Activated B cell treated with CpG ODN at 0.5 μM for 24 hours (primary cell): ENCODE measurements at regions not wholly inside any gene's neighbourhood (a gene's known extent, or its start where the extent isn't known, plus 50 kb on each side); places are given as distances from the start of the nearest gene placed in this dataset.
"Not testable (repeated sequence)": the region's sequence is repeated elsewhere in the genome, so short reads cannot be mapped to it uniquely, and the experiment has no call there.

Experiments
- ATAC-seq: fragments of 200-7000 bp; cut with Tn5 transposase; one replicate; pipeline ENCODE4 v1.10.0; 2021; ENCODE audit warnings: low read depth, mild to moderate bottlenecking, moderate library complexity
- CTCF ChIA-PET: fragments of 350-600 bp; sonication (Branson Sonifier 250); formaldehyde crosslinking; loops from one replicate; lab custom pipeline; 2021; ENCODE audit warnings: antibody characterized with exemption; lab: Charles Lee
- POLR2A ChIA-PET: fragments of 350-600 bp; sonication (Branson Sonifier 250); formaldehyde crosslinking; loops from one replicate; lab custom pipeline; 2021; ENCODE audit warnings: antibody characterized with exemption; lab: Charles Lee
- DNase-seq: peaks from one replicate; pipeline ENCODE4 v3.0.0; 2022
- H3K27ac Mint-ChIP-seq: one replicate; pipeline ENCODE4 v1.8.0; 2020; ENCODE audit warnings: mixed read lengths
- H3K27me3 Mint-ChIP-seq: one replicate; pipeline ENCODE4 v1.8.0; 2021; ENCODE audit warnings: mixed read lengths
- H3K36me3 Mint-ChIP-seq: one replicate; pipeline ENCODE4 v1.8.0; 2021; ENCODE audit warnings: low read depth, mixed read lengths
- H3K4me1 Mint-ChIP-seq: one replicate; pipeline ENCODE4 v1.8.0; 2021; ENCODE audit warnings: mixed read lengths
- H3K4me3 Mint-ChIP-seq: one replicate; pipeline ENCODE4 v1.8.0; 2020; ENCODE audit warnings: mild to moderate bottlenecking, mixed read lengths
- H3K9me3 Mint-ChIP-seq: one replicate; pipeline ENCODE4 v1.8.0; 2020; ENCODE audit warnings: mixed read lengths
- CTCF ChIP-seq: fragments of 200-600 bp; IDR thresholded peaks from one replicate; pipeline ENCODE4 v1.8.0; 2022; ENCODE audit warnings: antibody characterized with exemption, mild to moderate bottlenecking
- intact Hi-C: fragments of 100-400 bp; cut with micrococcal nuclease; formaldehyde crosslinking; loops from one replicate; pipeline ENCODE4 v1.15.1; 2024

- Mint-ChIP-seq H3K9me3 (no peaks in the 10 kb centered on the region), H3K27ac (no peak overlapping the region), H3K36me3 (no peaks in the 10 kb centered on the region), H3K4me3 (no peak overlapping the region), H3K4me1 (no peaks in the 10 kb centered on the region), H3K27me3 (no peaks in the 10 kb centered on the region)
- CTCF ChIA-PET, result no interaction called here
- intact Hi-C loops, result no loop called here
- TF ChIP-seq CTCF, result no peak
- ATAC-seq (no peak), DNase-seq (no peak)
- POLR2A ChIA-PET, result no interaction called here
Measured at GRCh38 chr12:88812610-88813009, 232.3 kb upstream of the KITLG start.

GRCh38 chr12:88810806-88811205 is 230.5 kb upstream of the KITLG start:
- ATAC-seq, result no peak
- POLR2A ChIA-PET, result no interaction called here
- H3K27ac Mint-ChIP-seq, result no peak overlapping the region
- CTCF ChIA-PET, result no interaction called here
- intact Hi-C loops, result no loop called here
- no peak for TF ChIP-seq CTCF
- no peak overlapping the region for H3K4me3 Mint-ChIP-seq
- no peaks in the 10 kb centered on the region for H3K36me3 Mint-ChIP-seq
- DNase-seq, result no peak
- H3K27me3 Mint-ChIP-seq, result no peaks in the 10 kb centered on the region
- H3K9me3 Mint-ChIP-seq, result no peaks in the 10 kb centered on the region
- H3K4me1 Mint-ChIP-seq, result no peaks in the 10 kb centered on the region

GRCh38 chr12:88809841-88810240 is 229.6 kb upstream of the KITLG start:
- not testable (repeated sequence) for H3K27ac Mint-ChIP-seq, H3K9me3 Mint-ChIP-seq

GRCh38 chr12:88805692-88806091 is 225.4 kb upstream of the KITLG start:
- Mint-ChIP-seq H3K9me3 (no peaks in the 10 kb centered on the region), H3K27ac (no peak overlapping the region), H3K4me3 (no peak overlapping the region), H3K36me3 (no peaks in the 10 kb centered on the region), H3K4me1 (no peaks in the 10 kb centered on the region), H3K27me3 (no peaks in the 10 kb centered on the region)
- TF ChIP-seq CTCF, result no peak
- DNase-seq (no peak), ATAC-seq (no peak)
- CTCF ChIA-PET, result no interaction called here
- POLR2A ChIA-PET, result no interaction called here
- intact Hi-C loops, result no loop called here

More at GRCh38 chr12:88809841-88810240, 229.6 kb upstream of the KITLG start:
- H3K4me1 Mint-ChIP-seq, DNase-seq, ATAC-seq, POLR2A ChIA-PET, H3K27me3 Mint-ChIP-seq, H3K4me3 Mint-ChIP-seq, CTCF ChIA-PET, H3K36me3 Mint-ChIP-seq, intact Hi-C loops: not testable (repeated sequence)

GRCh38 chr12:88805286-88805685 is 225.0 kb upstream of the KITLG start:
- Mint-ChIP-seq H3K36me3 (no peaks in the 10 kb centered on the region), H3K4me1 (no peaks in the 10 kb centered on the region), H3K4me3 (no peak overlapping the region), H3K9me3 (no peaks in the 10 kb centered on the region), H3K27me3 (no peaks in the 10 kb centered on the region), H3K27ac (no peak overlapping the region)
- ATAC-seq (no peak), DNase-seq (no peak)
- POLR2A ChIA-PET, result no interaction called here
- no peak for TF ChIP-seq CTCF
- intact Hi-C loops, result no loop called here
- CTCF ChIA-PET, result no interaction called here

- no peak for ATAC-seq
- POLR2A ChIA-PET, result no interaction called here
- TF ChIP-seq CTCF, result no peak
Measured at GRCh38 chr12:88802096-88802706, 221.9 kb upstream of the KITLG start.

More at GRCh38 chr12:88802096-88802706, 221.9 kb upstream of the KITLG start:
- Mint-ChIP-seq H3K27me3 (no peaks in the 10 kb centered on the region), H3K4me3 (no peak overlapping the region), H3K4me1 (no peaks in the 10 kb centered on the region), H3K27ac (no peak overlapping the region), H3K36me3 (no peaks in the 10 kb centered on the region), H3K9me3 (peaks cover 2% of the 10 kb centered on the region)
- CTCF ChIA-PET, result no interaction called here
- intact Hi-C loops, result no loop called here
- no peak for DNase-seq
